ENCODE measurements at regions not wholly inside any gene's neighbourhood (a gene's known extent, or its start where the extent isn't known, plus 50 kb on each side); places are given as distances from the start of the nearest gene placed in this dataset.

DNA sequence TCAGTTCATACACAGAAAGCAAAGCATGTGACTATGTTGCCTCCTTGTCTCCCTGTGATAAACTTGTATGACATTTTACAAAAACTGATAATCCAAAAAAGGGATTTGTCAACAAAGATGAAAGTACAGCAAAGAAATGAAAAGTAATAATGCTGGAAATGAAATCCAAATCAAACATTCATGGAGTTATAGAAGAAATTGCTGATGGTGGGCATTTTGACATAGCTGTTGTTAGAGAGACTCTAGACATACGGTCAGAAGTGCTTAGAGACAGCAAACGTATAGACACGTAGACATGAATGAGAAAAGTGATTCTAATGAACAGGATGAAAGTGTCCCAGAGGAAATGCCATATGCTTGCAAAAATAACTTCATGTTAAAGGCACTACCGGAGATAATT is 186.9 kb upstream of the RGMB start:
- no peak for TF ChIP-seq CTCF (IDR thresholded peaks at IDR 0.05; ENCODE audit: borderline replicate concordance)
- intact Hi-C loops (cut with micrococcal nuclease) = no loop called here

DNA sequence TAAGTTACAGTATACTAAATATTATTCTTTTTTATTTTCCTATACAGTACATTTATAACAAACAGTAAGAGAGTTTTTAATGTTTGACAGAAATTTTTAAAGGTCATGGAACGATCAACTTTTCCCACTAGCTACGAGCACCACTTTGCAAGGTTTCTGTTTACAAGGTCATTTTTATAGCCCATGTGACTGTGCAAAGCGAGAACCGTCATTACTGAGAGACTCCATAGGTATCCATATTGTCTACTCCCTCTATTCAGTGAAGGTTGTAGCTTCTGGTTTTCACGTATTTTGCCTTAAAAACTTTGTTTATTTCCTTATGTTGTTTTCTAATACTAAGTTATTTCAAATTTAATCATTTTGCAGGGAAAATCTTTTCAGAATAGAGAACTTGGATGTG is 186.3 kb upstream of the RGMB start:
- H3K4me1 ChIP-seq = no peaks in the 10 kb centered on the region
- H3K4me3 ChIP-seq = no peak overlapping the region
- DNase-seq = no peak
- peaks cover 8% of the 10 kb centered on the region for H3K9me3 ChIP-seq (replicated peaks)
- no peaks in the 10 kb centered on the region for H3K36me3 ChIP-seq
- H3K27ac ChIP-seq (replicated peaks) = no peak overlapping the region
- intact Hi-C loops (cut with micrococcal nuclease) = no loop called here
- H3K27me3 ChIP-seq (ENCODE audit: low read depth) = no peaks in the 10 kb centered on the region
- TF ChIP-seq CTCF (IDR thresholded peaks at IDR 0.05; ENCODE audit: borderline replicate concordance) = no peak

More for the DNA sequence above, 186.9 kb upstream of the RGMB start:
- Histone ChIP-seq H3K36me3 (no peaks in the 10 kb centered on the region), H3K27me3 (ENCODE audit: low read depth) (no peaks in the 10 kb centered on the region), H3K27ac (replicated peaks) (no peak overlapping the region), H3K4me1 (no peaks in the 10 kb centered on the region), H3K4me3 (no peak overlapping the region), H3K9me3 (replicated peaks) (peaks cover 8% of the 10 kb centered on the region)
- no peak for DNase-seq

- intact Hi-C loops (cut with micrococcal nuclease) = no loop called here
- no peaks in the 10 kb centered on the region for H3K4me1 ChIP-seq
- H3K4me3 ChIP-seq = no peak overlapping the region
- no peak for DNase-seq
- peaks cover 8% of the 10 kb centered on the region for H3K9me3 ChIP-seq (replicated peaks)
- no peaks in the 10 kb centered on the region for H3K27me3 ChIP-seq (ENCODE audit: low read depth)
- H3K36me3 ChIP-seq = no peaks in the 10 kb centered on the region
- TF ChIP-seq CTCF (IDR thresholded peaks at IDR 0.05; ENCODE audit: borderline replicate concordance) = no peak
- H3K27ac ChIP-seq (replicated peaks) = no peak overlapping the region
These were observed 185.2 kb upstream of the RGMB start for GRCh38 chr5:98588215-98588614.

- DNase-seq = no peak
- no peak for TF ChIP-seq CTCF (IDR thresholded peaks at IDR 0.05; ENCODE audit: borderline replicate concordance)
- Histone ChIP-seq H3K4me1 (no peaks in the 10 kb centered on the region), H3K9me3 (replicated peaks) (peaks cover 26% of the 10 kb centered on the region), H3K4me3 (no peak overlapping the region), H3K27me3 (ENCODE audit: low read depth) (no peaks in the 10 kb centered on the region), H3K36me3 (no peaks in the 10 kb centered on the region), H3K27ac (replicated peaks) (no peak overlapping the region)
- intact Hi-C loops (cut with micrococcal nuclease) = no loop called here
These were observed 180.0 kb upstream of the RGMB start for GRCh38 chr5:98593418-98593817.

DNA sequence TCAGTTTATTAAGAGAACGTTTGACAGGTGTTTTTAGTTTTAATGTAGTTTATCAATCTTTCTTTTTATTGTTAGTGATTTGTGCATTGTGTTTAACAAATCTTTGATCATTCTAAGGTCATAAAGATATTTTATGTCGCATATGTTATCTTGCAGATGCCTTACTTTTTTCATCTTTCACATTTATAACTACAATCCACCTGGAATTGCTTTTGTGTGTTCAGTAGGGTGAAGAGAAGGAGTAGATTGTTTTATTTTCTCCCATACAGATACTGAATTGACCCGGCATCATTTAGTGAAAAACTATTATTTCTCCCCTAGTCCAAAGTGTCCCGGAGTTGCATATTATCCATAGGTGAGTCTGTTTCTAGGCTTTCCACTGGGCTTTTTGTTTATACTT is 179.4 kb upstream of the RGMB start:
- no peak overlapping the region for H3K4me3 ChIP-seq
- no peak for TF ChIP-seq CTCF (IDR thresholded peaks at IDR 0.05; ENCODE audit: borderline replicate concordance)
- no peak for DNase-seq
- H3K9me3 ChIP-seq (replicated peaks) = peaks cover 30% of the 10 kb centered on the region
- H3K36me3 ChIP-seq = no peaks in the 10 kb centered on the region
- H3K4me1 ChIP-seq = no peaks in the 10 kb centered on the region
- H3K27ac ChIP-seq (replicated peaks) = no peak overlapping the region
- H3K27me3 ChIP-seq (ENCODE audit: low read depth) = no peaks in the 10 kb centered on the region
- intact Hi-C loops (cut with micrococcal nuclease) = no loop called here

DNA sequence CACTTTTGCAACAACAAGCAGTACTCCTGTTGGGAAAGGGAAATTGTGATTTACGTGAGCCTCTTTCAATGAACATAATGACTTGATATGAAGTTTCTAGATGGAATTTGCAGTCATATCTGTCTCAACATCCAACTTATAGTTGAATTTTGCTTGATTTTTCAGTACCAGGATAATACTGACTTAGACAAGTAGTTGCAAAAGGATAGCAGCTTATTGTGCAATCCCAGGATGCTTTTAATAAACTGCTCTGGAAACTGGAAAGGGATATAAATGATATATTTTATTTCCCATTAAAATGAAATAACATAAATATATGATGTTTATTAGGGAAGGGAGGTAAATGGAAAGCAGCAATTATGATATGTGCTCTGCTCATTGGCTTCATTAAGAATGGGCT is 174.4 kb upstream of the RGMB start:
- Histone ChIP-seq H3K36me3 (no peaks in the 10 kb centered on the region), H3K9me3 (replicated peaks) (peaks cover 22% of the 10 kb centered on the region), H3K4me1 (no peaks in the 10 kb centered on the region), H3K4me3 (no peak overlapping the region), H3K27ac (replicated peaks) (no peak overlapping the region), H3K27me3 (ENCODE audit: low read depth) (no peaks in the 10 kb centered on the region)
- no peak for TF ChIP-seq CTCF (IDR thresholded peaks at IDR 0.05; ENCODE audit: borderline replicate concordance)
- no peak for DNase-seq
- intact Hi-C loops (cut with micrococcal nuclease) = no loop called here
